ENCODE measurements at regions not wholly inside any gene's neighbourhood (a gene's known extent, or its start where the extent isn't known, plus 50 kb on each side); places are given as distances from the start of the nearest gene placed in this dataset.

GRCh38 chr3:177348974-177349373, 151.7 kb upstream of the TBL1XR1 start:
- TF ChIP-seq, protein P1, sequence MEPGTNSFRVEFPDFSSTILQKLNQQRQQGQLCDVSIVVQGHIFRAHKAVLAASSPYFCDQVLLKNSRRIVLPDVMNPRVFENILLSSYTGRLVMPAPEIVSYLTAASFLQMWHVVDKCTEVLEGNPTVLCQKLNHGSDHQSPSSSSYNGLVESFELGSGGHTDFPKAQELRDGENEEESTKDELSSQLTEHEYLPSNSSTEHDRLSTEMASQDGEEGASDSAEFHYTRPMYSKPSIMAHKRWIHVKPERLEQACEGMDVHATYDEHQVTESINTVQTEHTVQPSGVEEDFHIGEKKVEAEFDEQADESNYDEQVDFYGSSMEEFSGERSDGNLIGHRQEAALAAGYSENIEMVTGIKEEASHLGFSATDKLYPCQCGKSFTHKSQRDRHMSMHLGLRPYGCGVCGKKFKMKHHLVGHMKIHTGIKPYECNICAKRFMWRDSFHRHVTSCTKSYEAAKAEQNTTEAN (CRISPR knock-in tag; conservative IDR thresholded peaks at IDR 0.05): no peak
- TF ChIP-seq CEBPB (IDR thresholded peaks at IDR 0.05; ENCODE audit: borderline replicate concordance, low read depth, low read length): no peak
- TF ChIP-seq CTCF (CRISPR knock-in tag; IDR thresholded peaks at IDR 0.05): no peak
- TF ChIP-seq MEF2D (CRISPR knock-in tag; IDR thresholded peaks at IDR 0.05): no peak
- no peak for TF ChIP-seq POLR2A (IDR thresholded peaks at IDR 0.05; ENCODE audit: insufficient read depth in 1 of 2, low read depth in 2 of 2, low read length in 2 of 2)
- no peak for TF ChIP-seq SP2 (CRISPR knock-in tag; IDR thresholded peaks at IDR 0.05)
- no peak for TF ChIP-seq ZNF720 (CRISPR knock-in tag; IDR thresholded peaks at IDR 0.05)
- TF ChIP-seq, protein P2, sequence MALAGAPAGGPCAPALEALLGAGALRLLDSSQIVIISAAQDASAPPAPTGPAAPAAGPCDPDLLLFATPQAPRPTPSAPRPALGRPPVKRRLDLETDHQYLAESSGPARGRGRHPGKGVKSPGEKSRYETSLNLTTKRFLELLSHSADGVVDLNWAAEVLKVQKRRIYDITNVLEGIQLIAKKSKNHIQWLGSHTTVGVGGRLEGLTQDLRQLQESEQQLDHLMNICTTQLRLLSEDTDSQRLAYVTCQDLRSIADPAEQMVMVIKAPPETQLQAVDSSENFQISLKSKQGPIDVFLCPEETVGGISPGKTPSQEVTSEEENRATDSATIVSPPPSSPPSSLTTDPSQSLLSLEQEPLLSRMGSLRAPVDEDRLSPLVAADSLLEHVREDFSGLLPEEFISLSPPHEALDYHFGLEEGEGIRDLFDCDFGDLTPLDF (CRISPR knock-in tag; IDR thresholded peaks at IDR 0.05): no peak
- TF ChIP-seq ZNF709 (CRISPR knock-in tag; IDR thresholded peaks at IDR 0.05): no peak
- TF ChIP-seq, protein P3, sequence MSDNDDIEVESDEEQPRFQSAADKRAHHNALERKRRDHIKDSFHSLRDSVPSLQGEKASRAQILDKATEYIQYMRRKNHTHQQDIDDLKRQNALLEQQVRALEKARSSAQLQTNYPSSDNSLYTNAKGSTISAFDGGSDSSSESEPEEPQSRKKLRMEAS (IDR thresholded peaks at IDR 0.05): no peak
- TF ChIP-seq, protein P4, sequence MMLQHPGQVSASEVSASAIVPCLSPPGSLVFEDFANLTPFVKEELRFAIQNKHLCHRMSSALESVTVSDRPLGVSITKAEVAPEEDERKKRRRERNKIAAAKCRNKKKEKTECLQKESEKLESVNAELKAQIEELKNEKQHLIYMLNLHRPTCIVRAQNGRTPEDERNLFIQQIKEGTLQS (CRISPR knock-in tag; IDR thresholded peaks at IDR 0.05): no peak
- no peak for TF ChIP-seq ZNF598 (CRISPR knock-in tag; IDR thresholded peaks at IDR 0.05; ENCODE audit: borderline replicate concordance)
- no peak for TF ChIP-seq ZBTB20 (CRISPR knock-in tag; IDR thresholded peaks at IDR 0.05; ENCODE audit: borderline replicate concordance, low read depth)
